ENCODE measurements at regions not wholly inside any gene's neighbourhood (a gene's known extent, or its start where the extent isn't known, plus 50 kb on each side); places are given as distances from the start of the nearest gene placed in this dataset.
"Not testable (repeated sequence)": the region's sequence is repeated elsewhere in the genome, so short reads cannot be mapped to it uniquely, and the experiment has no call there.

GRCh38 chrX:56343219-56343618, 111.1 kb downstream of the KLF8 start:
- H3K36me3 ChIP-seq (ENCODE audit: low read depth): no peaks in the 10 kb centered on the region
- no peaks in the 10 kb centered on the region for H3K4me1 ChIP-seq (ENCODE audit: insufficient read depth, poor library complexity, severe bottlenecking)
- H3K9me3 ChIP-seq (ENCODE audit: severe bottlenecking): no peaks in the 10 kb centered on the region
- H3K4me3 ChIP-seq (ENCODE audit: severe bottlenecking): no peak overlapping the region
- no peak overlapping the region for H3K27ac ChIP-seq (ENCODE audit: poor library complexity, severe bottlenecking)
- no peak for ATAC-seq (ENCODE audit: low read depth)
- H3K27me3 ChIP-seq (ENCODE audit: insufficient read depth, poor library complexity, severe bottlenecking): no peaks in the 10 kb centered on the region
- TF ChIP-seq, protein P1, sequence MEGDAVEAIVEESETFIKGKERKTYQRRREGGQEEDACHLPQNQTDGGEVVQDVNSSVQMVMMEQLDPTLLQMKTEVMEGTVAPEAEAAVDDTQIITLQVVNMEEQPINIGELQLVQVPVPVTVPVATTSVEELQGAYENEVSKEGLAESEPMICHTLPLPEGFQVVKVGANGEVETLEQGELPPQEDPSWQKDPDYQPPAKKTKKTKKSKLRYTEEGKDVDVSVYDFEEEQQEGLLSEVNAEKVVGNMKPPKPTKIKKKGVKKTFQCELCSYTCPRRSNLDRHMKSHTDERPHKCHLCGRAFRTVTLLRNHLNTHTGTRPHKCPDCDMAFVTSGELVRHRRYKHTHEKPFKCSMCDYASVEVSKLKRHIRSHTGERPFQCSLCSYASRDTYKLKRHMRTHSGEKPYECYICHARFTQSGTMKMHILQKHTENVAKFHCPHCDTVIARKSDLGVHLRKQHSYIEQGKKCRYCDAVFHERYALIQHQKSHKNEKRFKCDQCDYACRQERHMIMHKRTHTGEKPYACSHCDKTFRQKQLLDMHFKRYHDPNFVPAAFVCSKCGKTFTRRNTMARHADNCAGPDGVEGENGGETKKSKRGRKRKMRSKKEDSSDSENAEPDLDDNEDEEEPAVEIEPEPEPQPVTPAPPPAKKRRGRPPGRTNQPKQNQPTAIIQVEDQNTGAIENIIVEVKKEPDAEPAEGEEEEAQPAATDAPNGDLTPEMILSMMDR (IDR thresholded peaks at IDR 0.05; ENCODE audit: poor library complexity, severe bottlenecking): no peak
- no peak for DNase-seq (ENCODE audit: low spot score)

DNA sequence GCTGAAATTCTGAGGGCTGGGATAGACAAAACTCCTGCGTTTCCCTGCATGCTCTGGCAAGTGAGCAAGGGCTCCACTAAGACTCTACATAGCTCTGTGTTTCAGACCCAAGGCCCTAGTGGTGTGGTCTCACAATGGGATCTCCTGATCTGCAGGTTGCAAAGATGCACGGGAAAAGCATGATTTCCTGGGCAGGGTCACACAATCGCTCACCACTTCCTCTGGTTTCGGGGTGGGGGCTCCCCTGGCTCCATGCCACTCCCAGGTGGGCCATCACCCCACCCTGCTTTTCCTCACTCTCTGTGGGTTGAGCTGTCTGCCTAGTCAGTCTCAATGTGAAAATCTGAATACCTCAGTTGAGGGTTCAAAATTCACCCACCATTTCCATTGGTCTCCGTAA, 111.5 kb downstream of the KLF8 start:
- Histone ChIP-seq H3K36me3 (ENCODE audit: low read depth) (no peaks in the 10 kb centered on the region), H3K4me3 (ENCODE audit: severe bottlenecking) (no peak overlapping the region), H3K27me3 (ENCODE audit: insufficient read depth, poor library complexity, severe bottlenecking) (no peaks in the 10 kb centered on the region), H3K9me3 (ENCODE audit: severe bottlenecking) (no peaks in the 10 kb centered on the region), H3K4me1 (ENCODE audit: insufficient read depth, poor library complexity, severe bottlenecking) (no peaks in the 10 kb centered on the region), H3K27ac (ENCODE audit: poor library complexity, severe bottlenecking) (no peak overlapping the region)
- DNase-seq (ENCODE audit: low spot score) (no peak), ATAC-seq (ENCODE audit: low read depth) (no peak)
- TF ChIP-seq, protein P1 (IDR thresholded peaks at IDR 0.05; ENCODE audit: poor library complexity, severe bottlenecking): no peak

DNA sequence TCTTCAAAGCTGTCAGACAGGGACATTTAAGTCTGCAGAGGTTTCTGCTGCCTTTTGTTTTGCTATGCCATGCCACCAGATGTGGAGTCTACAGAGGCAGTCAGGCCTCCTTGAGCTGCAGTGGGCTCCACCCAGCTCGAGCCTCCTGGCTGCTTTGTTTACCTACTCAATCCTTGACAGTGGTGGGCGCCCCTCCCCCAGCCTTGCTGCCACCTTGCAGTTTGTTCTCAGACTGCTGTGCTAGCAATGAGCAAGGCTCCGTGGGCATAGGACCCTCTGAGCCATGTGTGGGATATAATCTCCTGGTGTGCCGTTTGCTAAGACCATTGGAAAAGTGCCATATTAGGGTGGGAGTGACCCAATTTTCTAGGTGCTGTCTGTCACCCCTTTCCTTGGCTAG, 126.0 kb downstream of the KLF8 start:
- H3K9me3 ChIP-seq (ENCODE audit: severe bottlenecking); H3K36me3 ChIP-seq (ENCODE audit: low read depth); H3K27ac ChIP-seq (ENCODE audit: poor library complexity, severe bottlenecking); DNase-seq (ENCODE audit: low spot score); ATAC-seq (ENCODE audit: low read depth); H3K27me3 ChIP-seq (ENCODE audit: insufficient read depth, poor library complexity, severe bottlenecking); H3K4me3 ChIP-seq (ENCODE audit: severe bottlenecking); H3K4me1 ChIP-seq (ENCODE audit: insufficient read depth, poor library complexity, severe bottlenecking): not testable (repeated sequence)

DNA sequence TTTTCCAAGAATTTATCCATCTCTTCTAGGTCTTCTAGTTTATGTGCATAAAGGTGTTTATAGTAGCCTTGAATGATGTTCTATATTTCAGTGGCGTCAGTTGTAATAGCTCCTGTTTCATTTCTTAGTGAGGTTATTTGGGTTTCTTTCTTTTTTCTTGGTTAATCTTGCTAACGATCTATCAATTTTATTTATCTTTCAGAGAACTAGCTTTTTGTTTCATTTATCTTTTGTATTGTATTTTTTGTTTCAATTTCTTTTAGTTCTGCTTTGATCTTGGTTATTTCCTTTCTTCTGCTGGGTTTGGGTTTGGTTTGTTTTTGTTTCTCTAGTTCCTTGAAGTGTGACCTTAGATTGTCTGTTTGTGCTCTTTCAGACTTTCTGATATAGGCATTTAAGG, 133.0 kb downstream of the KLF8 start:
- DNase-seq (ENCODE audit: low spot score); H3K27me3 ChIP-seq (ENCODE audit: insufficient read depth, poor library complexity, severe bottlenecking); H3K27ac ChIP-seq (ENCODE audit: poor library complexity, severe bottlenecking); ATAC-seq (ENCODE audit: low read depth); H3K4me3 ChIP-seq (ENCODE audit: severe bottlenecking); H3K9me3 ChIP-seq (ENCODE audit: severe bottlenecking); H3K36me3 ChIP-seq (ENCODE audit: low read depth); H3K4me1 ChIP-seq (ENCODE audit: insufficient read depth, poor library complexity, severe bottlenecking): not testable (repeated sequence)

DNA sequence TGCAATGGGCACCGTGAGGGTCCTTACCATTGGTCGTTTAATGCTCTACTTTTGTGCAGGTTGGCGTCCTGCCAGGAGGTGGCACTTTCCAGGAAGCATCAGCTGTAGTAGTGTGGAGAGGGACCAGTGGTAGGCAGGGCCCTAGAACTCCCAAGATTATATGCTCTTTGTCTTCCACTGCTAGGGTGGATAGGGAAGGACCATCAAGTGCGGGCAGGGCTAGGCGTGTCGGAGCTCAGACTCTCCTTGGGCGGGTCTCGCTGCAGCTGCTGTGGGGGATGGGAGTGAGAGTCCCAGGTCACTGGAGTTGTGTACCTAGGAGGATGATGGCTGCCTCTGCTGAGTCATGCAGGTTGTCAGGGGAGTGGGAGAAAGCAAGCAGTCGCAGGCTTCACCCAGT, 134.7 kb downstream of the KLF8 start:
- Histone ChIP-seq H3K27ac (ENCODE audit: poor library complexity, severe bottlenecking) (no peak overlapping the region), H3K4me1 (ENCODE audit: insufficient read depth, poor library complexity, severe bottlenecking) (no peaks in the 10 kb centered on the region), H3K36me3 (ENCODE audit: low read depth) (no peaks in the 10 kb centered on the region), H3K9me3 (ENCODE audit: severe bottlenecking) (no peaks in the 10 kb centered on the region), H3K4me3 (ENCODE audit: severe bottlenecking) (no peak overlapping the region), H3K27me3 (ENCODE audit: insufficient read depth, poor library complexity, severe bottlenecking) (no peaks in the 10 kb centered on the region)
- no peak for ATAC-seq (ENCODE audit: low read depth)
- DNase-seq (ENCODE audit: low spot score): no peak
- TF ChIP-seq, protein P1 (IDR thresholded peaks at IDR 0.05; ENCODE audit: poor library complexity, severe bottlenecking): no peak

- ATAC-seq (ENCODE audit: low read depth): no peak
- DNase-seq (ENCODE audit: low spot score): no peak
- no peaks in the 10 kb centered on the region for H3K27me3 ChIP-seq (ENCODE audit: insufficient read depth, poor library complexity, severe bottlenecking)
- no peak overlapping the region for H3K4me3 ChIP-seq (ENCODE audit: severe bottlenecking)
- TF ChIP-seq, protein P1 (IDR thresholded peaks at IDR 0.05; ENCODE audit: poor library complexity, severe bottlenecking): no peak
- H3K27ac ChIP-seq (ENCODE audit: poor library complexity, severe bottlenecking): no peak overlapping the region
- no peaks in the 10 kb centered on the region for H3K4me1 ChIP-seq (ENCODE audit: insufficient read depth, poor library complexity, severe bottlenecking)
- no peaks in the 10 kb centered on the region for H3K9me3 ChIP-seq (ENCODE audit: severe bottlenecking)
- H3K36me3 ChIP-seq (ENCODE audit: low read depth): no peaks in the 10 kb centered on the region
Measured at GRCh38 chrX:56368962-56369361, 136.8 kb downstream of the KLF8 start.

DNA sequence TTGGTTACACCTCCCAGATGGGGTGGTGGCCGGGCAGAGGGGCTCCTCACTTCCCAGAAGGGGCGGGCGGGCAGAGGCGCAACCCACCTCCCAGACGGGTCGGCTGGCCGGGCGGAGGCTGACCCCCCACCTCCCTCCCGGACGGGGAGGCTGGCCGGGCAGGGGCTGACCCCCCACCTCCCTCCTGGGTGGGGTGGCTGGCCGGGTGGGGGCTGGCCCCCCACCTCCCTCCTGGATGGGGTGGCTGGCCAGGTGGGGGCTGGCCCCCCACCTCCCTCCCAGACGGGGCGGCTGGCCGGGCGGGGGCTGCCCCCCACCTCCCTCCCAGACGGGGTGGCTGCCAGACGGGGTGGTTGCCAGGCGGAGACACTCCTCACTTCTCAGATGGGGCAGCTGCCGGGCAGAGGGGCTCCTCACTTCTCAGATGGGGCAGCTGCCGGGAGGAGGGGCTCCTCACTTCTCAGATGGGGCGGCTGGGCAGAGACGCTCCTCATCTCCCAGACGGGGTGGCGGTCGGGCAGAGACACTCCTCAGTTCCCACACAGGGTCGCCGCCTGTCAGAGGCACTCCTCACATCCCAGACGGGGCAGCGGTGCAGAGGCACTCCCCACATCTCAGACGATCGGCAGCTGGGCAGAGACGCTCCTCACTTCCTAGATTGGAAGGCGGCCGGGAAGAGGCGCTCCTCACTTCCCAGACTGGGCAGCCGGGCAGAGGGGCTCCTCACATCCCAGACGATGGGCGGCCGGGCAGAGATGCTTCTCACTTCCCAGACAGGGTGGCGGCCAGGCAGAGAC, 148.0 kb downstream of the KLF8 start:
- not testable (repeated sequence) for H3K27ac ChIP-seq (ENCODE audit: poor library complexity, severe bottlenecking); H3K9me3 ChIP-seq (ENCODE audit: severe bottlenecking); H3K36me3 ChIP-seq (ENCODE audit: low read depth); H3K27me3 ChIP-seq (ENCODE audit: insufficient read depth, poor library complexity, severe bottlenecking); H3K4me3 ChIP-seq (ENCODE audit: severe bottlenecking); ATAC-seq (ENCODE audit: low read depth); DNase-seq (ENCODE audit: low spot score); H3K4me1 ChIP-seq (ENCODE audit: insufficient read depth, poor library complexity, severe bottlenecking)
